GM18511 (cell line): ENCODE measurements at regions not wholly inside any gene's neighbourhood (a gene's known extent, or its start where the extent isn't known, plus 50 kb on each side); places are given as distances from the start of the nearest gene placed in this dataset.
"Not testable (repeated sequence)": the region's sequence is repeated elsewhere in the genome, so short reads cannot be mapped to it uniquely, and the experiment has no call there.

ENCODE experiments used
- ATAC-seq: cut with Tn5 transposase; IDR thresholded peaks from one replicate; pipeline ENCODE4 v1.9.1; 2021; ENCODE audit warnings: mild to moderate bottlenecking, moderate library complexity; ENCODE audit not compliant: unreplicated experiment

- not testable (repeated sequence) for ATAC-seq
Measured at GRCh38 chrX:123129805-123130204, 54.3 kb upstream of the GRIA3 start.
